ENCODE measurements at regions not wholly inside any gene's neighbourhood (a gene's known extent, or its start where the extent isn't known, plus 50 kb on each side); places are given as distances from the start of the nearest gene placed in this dataset.

- no peak for TF ChIP-seq CTCF (IDR thresholded peaks at IDR 0.05; ENCODE audit: low read depth, low read length)
- TF ChIP-seq EZH2phosphoT487 (IDR thresholded peaks at IDR 0.05; ENCODE audit: low read depth), result no peak
Observed at GRCh38 chr13:106367361-106367971, 168.0 kb downstream of the EFNB2 start.

Data from OCI-LY3 (cell line).